ENCODE measurements at regions not wholly inside any gene's neighbourhood (a gene's known extent, or its start where the extent isn't known, plus 50 kb on each side); places are given as distances from the start of the nearest gene placed in this dataset.
A peak's percentile ranks its signal among the peaks of the same experiment; 100 is the strongest.
"Not testable (repeated sequence)": the region's sequence is repeated elsewhere in the genome, so short reads cannot be mapped to it uniquely, and the experiment has no call there.

DNA sequence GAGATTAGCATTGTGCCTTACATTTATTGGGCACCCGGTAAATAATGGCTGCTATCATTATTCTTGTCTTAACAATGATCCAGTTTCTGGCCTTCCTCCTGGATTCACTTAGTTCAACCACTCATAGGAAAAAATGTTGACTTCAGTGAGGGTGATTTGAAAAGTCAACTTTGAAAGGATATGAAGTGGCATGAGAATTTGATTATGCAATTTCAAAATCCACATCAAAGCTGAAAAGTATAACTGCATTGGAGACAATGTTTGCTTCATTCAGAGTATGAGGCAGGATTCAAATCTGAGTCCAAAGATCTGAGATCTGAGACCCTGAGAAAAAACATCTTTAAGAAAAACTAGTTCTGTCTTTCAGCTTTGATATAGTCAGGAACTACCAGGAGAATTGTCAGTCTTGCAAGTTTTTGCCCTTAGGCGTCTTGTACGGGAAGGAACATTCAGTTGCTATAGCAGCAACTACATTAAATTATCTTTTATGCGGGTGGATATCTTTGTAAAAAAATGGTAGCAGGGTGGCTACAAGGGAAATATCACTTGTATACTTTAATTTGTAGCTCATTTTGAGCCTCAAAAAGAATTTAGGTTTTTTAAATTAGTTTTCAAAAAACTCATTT lies 587.5 kb upstream of the LCORL start:
- intact Hi-C loops (cut with DNase I), result no loop called here
- no peaks in the 10 kb centered on the region for H3K9me3 ChIP-seq (replicated peaks in 1 of 3)
- no peak for DNase-seq
- TF ChIP-seq, protein P1, sequence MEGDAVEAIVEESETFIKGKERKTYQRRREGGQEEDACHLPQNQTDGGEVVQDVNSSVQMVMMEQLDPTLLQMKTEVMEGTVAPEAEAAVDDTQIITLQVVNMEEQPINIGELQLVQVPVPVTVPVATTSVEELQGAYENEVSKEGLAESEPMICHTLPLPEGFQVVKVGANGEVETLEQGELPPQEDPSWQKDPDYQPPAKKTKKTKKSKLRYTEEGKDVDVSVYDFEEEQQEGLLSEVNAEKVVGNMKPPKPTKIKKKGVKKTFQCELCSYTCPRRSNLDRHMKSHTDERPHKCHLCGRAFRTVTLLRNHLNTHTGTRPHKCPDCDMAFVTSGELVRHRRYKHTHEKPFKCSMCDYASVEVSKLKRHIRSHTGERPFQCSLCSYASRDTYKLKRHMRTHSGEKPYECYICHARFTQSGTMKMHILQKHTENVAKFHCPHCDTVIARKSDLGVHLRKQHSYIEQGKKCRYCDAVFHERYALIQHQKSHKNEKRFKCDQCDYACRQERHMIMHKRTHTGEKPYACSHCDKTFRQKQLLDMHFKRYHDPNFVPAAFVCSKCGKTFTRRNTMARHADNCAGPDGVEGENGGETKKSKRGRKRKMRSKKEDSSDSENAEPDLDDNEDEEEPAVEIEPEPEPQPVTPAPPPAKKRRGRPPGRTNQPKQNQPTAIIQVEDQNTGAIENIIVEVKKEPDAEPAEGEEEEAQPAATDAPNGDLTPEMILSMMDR (IDR thresholded peaks at IDR 0.05), result no peak
- TF ChIP-seq POLR2A (IDR thresholded peaks at IDR 0.05), result no peak
- no peak overlapping the region for H3K27ac ChIP-seq
- 83 to 88% (median 86%) methylated on average over 4 of the region's 4 CpGs for WGBS, 4 donors
- no peak overlapping the region for H3K4me3 ChIP-seq
- no peaks in the 10 kb centered on the region for H3K27me3 ChIP-seq
- no peaks in the 10 kb centered on the region for H3K36me3 ChIP-seq (replicated peaks in 1 of 2)
- H3K4me1 ChIP-seq (replicated peaks in 1 of 2), result no peaks in the 10 kb centered on the region

- H3K9me3 ChIP-seq (replicated peaks in 1 of 3); H3K4me1 ChIP-seq (replicated peaks in 1 of 2); H3K27ac ChIP-seq; H3K27me3 ChIP-seq; H3K36me3 ChIP-seq (replicated peaks in 1 of 2); H3K4me3 ChIP-seq; DNase-seq; intact Hi-C loops (cut with DNase I): not testable (repeated sequence)
- WGBS, 4 donors, result 90 to 95% (median 92%) methylated on average over 2 to 8 of the region's 8 CpGs
These were observed 581.1 kb upstream of the LCORL start for GRCh38 chr4:18602610-18603009.

- intact Hi-C loops (cut with DNase I), result loop anchor here in 1 of 2 donors (5.0 kb wide), 1 partner anchor 776 kb away; no protein-coding TSS in a partner anchor
- no peak overlapping the region for H3K27ac ChIP-seq
- DNase-seq, result peak; percentile 45 to 84 (median 65)
- no peaks in the 10 kb centered on the region for H3K9me3 ChIP-seq (replicated peaks in 1 of 3)
- 2 to 5% (median 4%) methylated on average over 12 of the region's 12 CpGs for WGBS, 4 donors
- no peaks in the 10 kb centered on the region for H3K36me3 ChIP-seq (replicated peaks in 1 of 2)
- TF ChIP-seq POLR2A (IDR thresholded peaks at IDR 0.05), result no peak
- TF ChIP-seq, protein P1 (IDR thresholded peaks at IDR 0.05), result peak; percentile 75 to 85 (median 82)
- H3K27me3 ChIP-seq, result peaks cover 6% of the 10 kb centered on the region
- peaks cover 0 to 4% of the 10 kb centered on the region in 2 donors for H3K4me1 ChIP-seq (replicated peaks in 1 of 2)
- H3K4me3 ChIP-seq, result no peak overlapping the region
These were observed 571.9 kb upstream of the LCORL start for GRCh38 chr4:18593297-18594002.

DNA sequence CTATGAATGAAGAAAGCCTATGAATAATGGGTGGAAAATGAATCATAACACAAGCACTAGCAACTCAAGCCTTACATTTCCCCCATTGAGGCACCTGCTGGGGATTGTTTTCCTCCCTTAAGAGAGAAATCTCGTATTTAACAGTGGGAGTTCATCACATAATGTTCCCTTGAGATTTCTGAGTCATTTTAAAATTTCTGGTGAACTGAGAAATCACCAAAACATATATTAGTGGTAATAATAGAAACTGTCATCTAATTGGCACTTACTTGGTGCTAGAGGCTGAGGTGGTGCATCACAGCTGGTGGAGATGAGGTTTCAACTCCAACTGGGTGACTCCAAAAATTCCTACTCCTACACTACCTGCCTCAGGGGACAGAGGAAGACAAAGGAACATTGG lies 561.3 kb upstream of the LCORL start:
- intact Hi-C loops (cut with DNase I), result no loop called here
- Histone ChIP-seq H3K9me3 (replicated peaks in 1 of 3) (no peaks in the 10 kb centered on the region), H3K27me3 (no peaks in the 10 kb centered on the region), H3K36me3 (replicated peaks in 1 of 2) (no peaks in the 10 kb centered on the region), H3K4me3 (no peak overlapping the region), H3K4me1 (replicated peaks in 1 of 2) (peaks cover 3 to 9% of the 10 kb centered on the region in 2 donors), H3K27ac (no peak overlapping the region)
- TF ChIP-seq, protein P1 (IDR thresholded peaks at IDR 0.05), result no peak
- no peak for TF ChIP-seq POLR2A (IDR thresholded peaks at IDR 0.05)
- WGBS, 4 donors, result 61 to 76% (median 63%) methylated on average over 1 of the region's 1 CpG
- no peak for DNase-seq

All from adrenal gland (tissue), 9 donors.